Right atrium auricular region (tissue), 2 donors: ENCODE measurements at regions not wholly inside any gene's neighbourhood (a gene's known extent, or its start where the extent isn't known, plus 50 kb on each side); places are given as distances from the start of the nearest gene placed in this dataset.
A peak's percentile ranks its signal among the peaks of the same experiment; 100 is the strongest.

Experiments used
- DNase-seq: peaks from one replicate; pipeline ENCODE4 v3.0.0-alpha.2; 2019; ENCODE audit warnings: low spot score
- H3K27ac ChIP-seq, 2 donors: fragments of 200-600 bp; sonication (generic); 1 replicate in 1 of 2; 2 replicates in 1 of 2; pipeline ENCODE4 v1.5.1; 2016 to 2019
- H3K27me3 ChIP-seq, 2 donors: fragments of 200-600 bp; sonication (generic); one replicate each; pipeline versions ENCODE4 v1.5.1 to v1.6.0; 2017 to 2019
- H3K36me3 ChIP-seq: fragments of 200-600 bp; sonication (generic); one replicate; pipeline ENCODE4 v1.5.1; 2016
- H3K4me1 ChIP-seq, 2 donors: fragments of 200-600 bp; sonication (generic); one replicate each; pipeline versions ENCODE4 v1.5.1 to v1.6.0; 2017 to 2019
- H3K4me3 ChIP-seq, 2 donors: fragments of 200-600 bp; sonication (generic); 1 replicate in 1 of 2; 2 replicates in 1 of 2; pipeline ENCODE4 v1.5.1; 2017 to 2019; ENCODE audit warnings: mild to moderate bottlenecking in 1 of 2, moderate library complexity in 1 of 2
- H3K9me3 ChIP-seq, 2 donors: fragments of 200-600 bp; sonication (generic); one replicate each; pipeline ENCODE4 v1.5.1; 2019
- CTCF ChIP-seq, 2 donors: fragments of 200-600 bp; sonication (generic); IDR thresholded peaks; one replicate each; pipeline ENCODE4 v1.5.1; 2019; ENCODE audit warnings: antibody characterized with exemption in 2 of 2

- no peak overlapping the region for H3K4me3 ChIP-seq
- H3K27me3 ChIP-seq: peaks cover 0 to 4% of the 10 kb centered on the region in 2 donors
- no peak for TF ChIP-seq CTCF (IDR thresholded peaks at IDR 0.05)
These were observed 133.8 kb downstream of the BARX1 start for GRCh38 chr9:93821307-93821703.

GRCh38 chr9:93820667-93821306, 134.4 kb downstream of the BARX1 start:
- peaks cover 0 to 4% of the 10 kb centered on the region in 2 donors for H3K27me3 ChIP-seq
- peaks cover 0 to 12% of the 10 kb centered on the region in 2 donors for H3K9me3 ChIP-seq
- peak; percentile 52 for DNase-seq
- no peak for TF ChIP-seq CTCF (IDR thresholded peaks at IDR 0.05)
- no peak overlapping the region for H3K27ac ChIP-seq
- no peak overlapping the region for H3K4me3 ChIP-seq
- H3K4me1 ChIP-seq: no peaks in the 10 kb centered on the region
- H3K36me3 ChIP-seq: no peaks in the 10 kb centered on the region

More at GRCh38 chr9:93821307-93821703, 133.8 kb downstream of the BARX1 start:
- H3K4me1 ChIP-seq: no peaks in the 10 kb centered on the region
- no peaks in the 10 kb centered on the region for H3K36me3 ChIP-seq
- DNase-seq: no peak
- H3K27ac ChIP-seq: no peak overlapping the region
- peaks cover 0 to 12% of the 10 kb centered on the region in 2 donors for H3K9me3 ChIP-seq

- Histone ChIP-seq H3K27ac (no peak overlapping the region), H3K9me3 (peaks cover 0 to 12% of the 10 kb centered on the region in 2 donors), H3K27me3 (peaks cover 0 to 4% of the 10 kb centered on the region in 2 donors), H3K4me3 (no peak overlapping the region), H3K36me3 (no peaks in the 10 kb centered on the region), H3K4me1 (no peaks in the 10 kb centered on the region)
- no peak for DNase-seq
- no peak for TF ChIP-seq CTCF (IDR thresholded peaks at IDR 0.05)
These were observed 135.2 kb downstream of the BARX1 start for GRCh38 chr9:93819905-93820304.

- peaks cover 0 to 4% of the 10 kb centered on the region in 2 donors for H3K27me3 ChIP-seq
- no peaks in the 10 kb centered on the region for H3K4me1 ChIP-seq
These were observed 136.2 kb downstream of the BARX1 start for GRCh38 chr9:93818827-93819472.

GRCh38 chr9:93818237-93818636, 136.9 kb downstream of the BARX1 start:
- Histone ChIP-seq H3K27me3 (peaks cover 0 to 4% of the 10 kb centered on the region in 2 donors), H3K4me3 (no peak overlapping the region), H3K27ac (no peak overlapping the region), H3K4me1 (no peaks in the 10 kb centered on the region), H3K36me3 (no peaks in the 10 kb centered on the region), H3K9me3 (peaks cover 0 to 10% of the 10 kb centered on the region in 2 donors)
- TF ChIP-seq CTCF (IDR thresholded peaks at IDR 0.05): no peak
- no peak for DNase-seq

More at GRCh38 chr9:93818827-93819472, 136.2 kb downstream of the BARX1 start:
- Histone ChIP-seq H3K27ac (no peak overlapping the region), H3K4me3 (no peak overlapping the region), H3K36me3 (no peaks in the 10 kb centered on the region), H3K9me3 (peaks cover 0 to 12% of the 10 kb centered on the region in 2 donors)
- no peak for DNase-seq
- TF ChIP-seq CTCF (IDR thresholded peaks at IDR 0.05): no peak
